Activated CD8-positive, alpha-beta memory T cell treated with anti-CD3 and anti-CD28 coated beads, Interleukin-2, amount 50 U/mL, for 24 hours (primary cell): ENCODE measurements at regions not wholly inside any gene's neighbourhood (a gene's known extent, or its start where the extent isn't known, plus 50 kb on each side); places are given as distances from the start of the nearest gene placed in this dataset.

ENCODE experiments used
- DNase-seq: peaks from one replicate; pipeline ENCODE4 v3.0.0-alpha.2; 2020; ENCODE audit errors: extremely low read depth

DNA sequence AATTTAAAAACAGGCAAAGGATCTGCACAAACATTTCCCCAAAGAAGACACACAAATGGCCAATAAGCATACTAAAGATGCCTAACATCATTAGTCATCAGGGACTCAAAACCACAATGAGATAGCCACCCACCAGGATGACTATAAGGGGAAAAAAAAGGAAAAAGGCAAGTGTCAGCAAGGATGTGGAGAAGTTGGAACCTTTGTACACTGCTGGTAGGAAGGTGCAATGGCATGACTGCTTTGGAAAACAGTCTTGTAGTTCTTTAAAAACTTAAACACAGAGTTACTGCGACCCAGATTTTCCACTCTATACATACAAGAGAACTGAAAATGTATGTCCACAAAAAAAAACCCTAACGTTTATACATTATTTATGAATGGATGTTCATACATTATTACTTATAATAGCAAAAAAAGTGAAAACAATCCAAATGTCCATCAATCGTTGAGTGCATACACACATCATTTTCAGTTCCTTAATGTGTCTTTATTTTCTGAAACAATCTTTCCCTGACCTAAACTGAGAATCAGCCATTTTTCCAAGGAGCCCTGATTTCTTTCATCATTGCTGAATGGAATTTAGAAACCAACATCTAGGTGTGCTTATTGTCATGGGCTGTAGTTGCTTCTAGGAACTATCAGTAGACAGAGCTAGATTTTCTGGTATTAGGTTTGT is 64.7 kb upstream of the TLK1 start:
- no peak for DNase-seq

- DNase-seq: no peak
These were observed 56.6 kb upstream of the TLK1 start for GRCh38 chr2:171217330-171217729.

- no peak for DNase-seq
These were observed 55.9 kb upstream of the TLK1 start for GRCh38 chr2:171216631-171217030.

- DNase-seq: no peak
These were observed 53.4 kb upstream of the TLK1 start for GRCh38 chr2:171214093-171214492.

- peak; percentile 1 for DNase-seq
These were observed 50.3 kb upstream of the TLK1 start for GRCh38 chr2:171210864-171211431.
